Stomach smooth muscle (tissue), 2 donors: ENCODE measurements at regions not wholly inside any gene's neighbourhood (a gene's known extent, or its start where the extent isn't known, plus 50 kb on each side); places are given as distances from the start of the nearest gene placed in this dataset.

Source experiments
- H3K27ac ChIP-seq: one replicate; pipeline ENCODE4 v1.7.0; 2013; ENCODE audit warnings: mild to moderate bottlenecking, low read length, inconsistent platforms
- H3K27me3 ChIP-seq, 2 donors: one replicate each; pipeline ENCODE4 v1.7.0; 2013; ENCODE audit warnings: low read length in 2 of 2; ENCODE audit not compliant: insufficient read depth in 2 of 2, control insufficient read depth in 1 of 2
- H3K36me3 ChIP-seq, 2 donors: one replicate each; pipeline ENCODE4 v1.7.0; 2013; ENCODE audit warnings: low read length in 2 of 2; ENCODE audit not compliant: control insufficient read depth in 2 of 2, insufficient read depth in 2 of 2
- H3K4me1 ChIP-seq: one replicate; pipeline ENCODE4 v1.7.0; 2013; ENCODE audit warnings: low read length; ENCODE audit not compliant: control insufficient read depth, insufficient read depth
- H3K4me3 ChIP-seq, 2 donors: one replicate each; pipeline ENCODE4 v1.7.0; 2013; ENCODE audit warnings: low read length in 2 of 2
- H3K9ac ChIP-seq, 2 donors: one replicate each; pipeline ENCODE4 v1.7.0; 2013; ENCODE audit warnings: low read length in 2 of 2, mild to moderate bottlenecking in 1 of 2
- H3K9me3 ChIP-seq, 2 donors: one replicate each; pipeline ENCODE4 v1.7.0; 2013; ENCODE audit warnings: low read length in 2 of 2; ENCODE audit not compliant: control insufficient read depth in 2 of 2
- donor health status: healthy.
- donor health status: Pancreatic carcinoma.

- H3K4me3 ChIP-seq = no peak overlapping the region
- H3K9ac ChIP-seq = no peak overlapping the region
- no peaks in the 10 kb centered on the region for H3K4me1 ChIP-seq
- H3K9me3 ChIP-seq = no peaks in the 10 kb centered on the region
- no peak overlapping the region for H3K27ac ChIP-seq
- no peaks in the 10 kb centered on the region for H3K36me3 ChIP-seq
- no peaks in the 10 kb centered on the region for H3K27me3 ChIP-seq
These were observed 176.7 kb downstream of the KLHL28 start for GRCh38 chr14:44785096-44785495.

DNA sequence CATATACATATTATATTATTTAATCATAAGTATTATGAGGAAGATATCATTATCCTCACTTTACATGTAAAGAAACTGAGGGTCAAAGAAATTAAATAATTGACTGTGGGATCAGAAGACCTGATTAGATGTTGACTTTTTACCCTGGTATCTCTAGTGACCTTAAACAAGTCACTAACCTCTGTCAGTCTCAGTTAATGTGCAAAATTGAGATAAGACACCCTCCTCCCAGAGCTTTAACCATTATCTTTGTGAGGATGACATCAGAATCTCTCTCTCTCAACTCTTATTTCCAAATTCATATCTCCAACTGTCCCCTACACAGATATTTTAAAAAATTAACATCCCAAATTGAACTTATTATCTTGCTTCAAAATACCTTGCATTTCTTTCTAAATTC lies 177.8 kb downstream of the KLHL28 start:
- no peaks in the 10 kb centered on the region for H3K9me3 ChIP-seq
- no peaks in the 10 kb centered on the region for H3K4me1 ChIP-seq
- no peaks in the 10 kb centered on the region for H3K36me3 ChIP-seq
- H3K27me3 ChIP-seq = no peaks in the 10 kb centered on the region
- no peak overlapping the region for H3K4me3 ChIP-seq
- no peak overlapping the region for H3K27ac ChIP-seq
- H3K9ac ChIP-seq = no peak overlapping the region

GRCh38 chr14:44782775-44783238 lies 178.9 kb downstream of the KLHL28 start:
- Histone ChIP-seq H3K27me3 (no peaks in the 10 kb centered on the region), H3K9me3 (no peaks in the 10 kb centered on the region), H3K27ac (no peak overlapping the region), H3K4me3 (no peak overlapping the region), H3K4me1 (no peaks in the 10 kb centered on the region), H3K9ac (no peak overlapping the region), H3K36me3 (no peaks in the 10 kb centered on the region)

DNA sequence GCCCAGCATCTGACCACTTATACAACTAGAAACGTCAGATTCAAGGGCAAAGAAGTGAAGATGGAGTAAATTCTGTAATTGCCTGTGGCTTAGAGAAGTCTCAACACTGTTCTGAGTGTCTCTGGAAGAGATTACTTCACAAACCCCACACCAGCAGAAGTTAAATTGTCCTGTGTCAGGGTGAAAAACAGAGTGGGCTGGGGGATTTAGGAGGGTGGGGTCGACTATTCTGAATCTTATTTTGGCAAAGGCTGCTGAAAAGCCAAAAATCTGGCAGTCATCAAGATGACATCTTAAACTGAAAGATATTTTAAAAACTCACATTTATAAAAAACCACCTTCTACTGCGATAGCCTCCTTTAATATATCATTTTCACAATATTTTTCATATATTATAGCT lies 180.8 kb downstream of the KLHL28 start:
- H3K4me3 ChIP-seq = no peak overlapping the region
- H3K36me3 ChIP-seq = no peaks in the 10 kb centered on the region
- no peaks in the 10 kb centered on the region for H3K4me1 ChIP-seq
- no peak overlapping the region for H3K27ac ChIP-seq
- H3K9ac ChIP-seq = no peak overlapping the region
- no peaks in the 10 kb centered on the region for H3K27me3 ChIP-seq
- H3K9me3 ChIP-seq = no peaks in the 10 kb centered on the region

DNA sequence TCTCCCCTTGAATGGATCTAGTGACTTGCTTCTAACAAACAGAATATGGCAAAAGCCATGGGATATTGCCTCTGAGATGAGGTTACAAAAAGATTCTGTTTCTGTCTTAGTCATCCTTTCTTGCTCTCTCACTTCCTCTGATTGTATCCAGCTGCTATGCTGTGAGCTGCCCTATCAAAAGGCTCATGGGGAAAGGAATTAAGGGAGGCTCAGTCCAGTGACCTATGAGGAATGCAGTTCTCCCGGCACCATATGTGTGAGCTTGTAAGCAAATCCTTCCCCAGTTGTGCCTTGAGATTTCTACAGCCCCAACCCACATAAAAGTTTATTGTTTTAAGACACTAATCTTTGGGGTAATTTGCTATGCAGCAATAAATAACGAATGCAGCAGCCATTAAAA lies 183.1 kb downstream of the KLHL28 start:
- Histone ChIP-seq H3K9ac (no peak overlapping the region), H3K4me3 (no peak overlapping the region), H3K36me3 (no peaks in the 10 kb centered on the region), H3K27ac (no peak overlapping the region), H3K27me3 (no peaks in the 10 kb centered on the region), H3K9me3 (no peaks in the 10 kb centered on the region), H3K4me1 (no peaks in the 10 kb centered on the region)

DNA sequence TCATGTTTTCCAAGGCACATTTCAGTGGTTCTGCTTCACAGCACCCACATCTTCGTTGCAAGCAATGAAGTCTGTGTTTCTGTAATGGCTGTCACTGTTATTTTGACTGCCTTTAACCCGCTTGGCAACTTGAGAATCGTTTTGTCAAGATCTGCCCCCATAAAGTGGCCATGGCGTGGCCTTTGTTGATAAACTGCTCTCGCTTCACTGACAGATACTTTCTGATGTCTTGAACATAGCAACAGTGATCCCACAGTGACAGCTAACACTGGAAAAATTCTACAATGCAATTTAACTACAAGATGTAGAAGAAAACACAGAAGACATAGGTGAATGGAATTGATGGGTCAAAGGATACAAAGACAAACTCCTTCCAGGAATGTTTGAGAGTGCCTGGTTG lies 184.2 kb downstream of the KLHL28 start:
- H3K4me1 ChIP-seq = no peaks in the 10 kb centered on the region
- no peaks in the 10 kb centered on the region for H3K36me3 ChIP-seq
- no peak overlapping the region for H3K27ac ChIP-seq

DNA sequence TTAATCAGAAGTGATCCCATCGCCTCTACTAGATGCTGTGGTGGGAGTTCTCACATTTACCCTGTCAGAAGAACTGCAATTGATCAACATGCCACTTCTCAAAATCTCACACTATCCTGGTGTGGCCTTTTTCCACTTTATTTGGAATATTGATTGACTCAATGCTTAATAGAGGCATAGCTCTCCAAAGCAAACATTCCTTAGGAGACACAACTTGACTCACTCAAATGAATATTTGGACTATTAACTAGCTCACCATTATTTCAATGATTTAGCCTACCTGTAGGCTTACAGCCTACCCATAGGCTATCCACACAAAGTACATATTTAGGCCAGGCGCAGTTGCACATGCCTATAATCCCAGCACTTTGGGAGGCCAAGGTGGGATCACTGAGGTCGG lies 186.5 kb downstream of the KLHL28 start:
- H3K4me3 ChIP-seq = no peak overlapping the region
- H3K27me3 ChIP-seq = no peaks in the 10 kb centered on the region

More for the DNA sequence above, 184.2 kb downstream of the KLHL28 start:
- no peak overlapping the region for H3K9ac ChIP-seq
- no peaks in the 10 kb centered on the region for H3K9me3 ChIP-seq
- no peak overlapping the region for H3K4me3 ChIP-seq
- no peaks in the 10 kb centered on the region for H3K27me3 ChIP-seq

DNA sequence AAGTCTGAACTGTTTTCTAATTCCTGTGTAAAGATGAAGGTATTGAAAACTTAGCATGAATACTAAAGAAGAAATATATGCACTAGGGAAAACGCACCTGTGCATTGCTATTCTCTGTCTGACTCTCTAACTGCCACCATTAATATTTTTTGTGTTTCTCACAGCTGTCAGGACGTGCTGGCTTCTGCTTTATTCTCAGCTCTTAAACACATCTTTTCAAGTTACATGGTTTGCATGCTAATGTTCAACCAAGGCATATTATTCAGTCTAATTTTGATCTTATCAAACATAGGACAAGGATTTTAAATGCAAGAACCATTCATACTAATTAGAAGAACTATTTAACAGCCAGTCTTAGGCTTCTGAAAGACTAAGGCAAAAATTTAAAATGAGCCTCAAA lies 187.4 kb downstream of the KLHL28 start:
- H3K4me3 ChIP-seq = no peak overlapping the region
- no peak overlapping the region for H3K27ac ChIP-seq
- H3K27me3 ChIP-seq = no peaks in the 10 kb centered on the region
- H3K9ac ChIP-seq = no peak overlapping the region
- no peaks in the 10 kb centered on the region for H3K36me3 ChIP-seq
- no peaks in the 10 kb centered on the region for H3K9me3 ChIP-seq
- no peaks in the 10 kb centered on the region for H3K4me1 ChIP-seq

More for the DNA sequence above, 186.5 kb downstream of the KLHL28 start:
- Histone ChIP-seq H3K9ac (no peak overlapping the region), H3K27ac (no peak overlapping the region), H3K36me3 (no peaks in the 10 kb centered on the region), H3K9me3 (no peaks in the 10 kb centered on the region), H3K4me1 (no peaks in the 10 kb centered on the region)

- no peaks in the 10 kb centered on the region for H3K36me3 ChIP-seq
These were observed 190.3 kb downstream of the KLHL28 start for GRCh38 chr14:44771496-44771895.

GRCh38 chr14:44770201-44770600 lies 191.5 kb downstream of the KLHL28 start:
- H3K4me3 ChIP-seq = no peak overlapping the region
- H3K9me3 ChIP-seq = no peaks in the 10 kb centered on the region
- no peaks in the 10 kb centered on the region for H3K27me3 ChIP-seq
- H3K9ac ChIP-seq = no peak overlapping the region
- no peak overlapping the region for H3K27ac ChIP-seq
- no peaks in the 10 kb centered on the region for H3K36me3 ChIP-seq
- no peaks in the 10 kb centered on the region for H3K4me1 ChIP-seq

More at GRCh38 chr14:44771496-44771895, 190.3 kb downstream of the KLHL28 start:
- H3K27ac ChIP-seq = no peak overlapping the region
- no peak overlapping the region for H3K9ac ChIP-seq
- no peaks in the 10 kb centered on the region for H3K27me3 ChIP-seq
- H3K4me1 ChIP-seq = no peaks in the 10 kb centered on the region
- no peaks in the 10 kb centered on the region for H3K9me3 ChIP-seq
- no peak overlapping the region for H3K4me3 ChIP-seq

- Histone ChIP-seq H3K4me3 (no peak overlapping the region), H3K9me3 (no peaks in the 10 kb centered on the region), H3K36me3 (no peaks in the 10 kb centered on the region), H3K27ac (no peak overlapping the region), H3K27me3 (no peaks in the 10 kb centered on the region), H3K9ac (no peak overlapping the region), H3K4me1 (no peaks in the 10 kb centered on the region)
These were observed 192.8 kb downstream of the KLHL28 start for GRCh38 chr14:44768935-44769334.
